Mesothelial cell of epicardium (in vitro differentiated cells): ENCODE measurements at regions not wholly inside any gene's neighbourhood (a gene's known extent, or its start where the extent isn't known, plus 50 kb on each side); places are given as distances from the start of the nearest gene placed in this dataset.

Experiments used
- DNase-seq, 2 experiments: peaks; one replicate each; pipeline ENCODE4 v3.0.0; 2021; ENCODE audit warnings: low spot score in 2 of 2; ENCODE audit not compliant: unreplicated experiment in 2 of 2
- H3K27ac Mint-ChIP-seq: 2 replicates; pipeline ENCODE4 v1.8.0; 2021; ENCODE audit warnings: mixed read lengths
- H3K27me3 Mint-ChIP-seq: 2 replicates; pipeline ENCODE4 v1.8.0; 2021; ENCODE audit warnings: low read depth, mixed read lengths
- H3K36me3 Mint-ChIP-seq: 2 replicates; pipeline ENCODE4 v1.8.0; 2021; ENCODE audit warnings: mixed read lengths
- H3K4me1 Mint-ChIP-seq: 2 replicates; pipeline ENCODE4 v1.8.0; 2021; ENCODE audit warnings: mixed read lengths
- H3K4me3 Mint-ChIP-seq: 2 replicates; pipeline ENCODE4 v1.8.0; 2021; ENCODE audit warnings: mild to moderate bottlenecking, moderate library complexity, mixed read lengths
- H3K9me3 Mint-ChIP-seq: 2 replicates; pipeline ENCODE4 v1.8.0; 2021; ENCODE audit warnings: mixed read lengths
- CTCF ChIP-seq: fragments of 200-600 bp; sonication (generic); IDR thresholded peaks from one replicate; pipeline ENCODE4 v1.5.0; 2021; ENCODE audit warnings: antibody characterized with exemption; ENCODE audit not compliant: unreplicated experiment

- H3K4me3 Mint-ChIP-seq = no peak overlapping the region
- H3K36me3 Mint-ChIP-seq = no peaks in the 10 kb centered on the region
- H3K27ac Mint-ChIP-seq = no peak overlapping the region
- no peaks in the 10 kb centered on the region for H3K4me1 Mint-ChIP-seq
- TF ChIP-seq CTCF = no peak
- no peaks in the 10 kb centered on the region for H3K9me3 Mint-ChIP-seq
- no peak for DNase-seq
- H3K27me3 Mint-ChIP-seq = no peaks in the 10 kb centered on the region
Measured at GRCh38 chr9:75529463-75529862, 361.0 kb upstream of the PCSK5 start.

GRCh38 chr9:75531588-75531987, 358.9 kb upstream of the PCSK5 start:
- Mint-ChIP-seq H3K27me3 (no peaks in the 10 kb centered on the region), H3K27ac (no peak overlapping the region), H3K36me3 (peaks cover 2% of the 10 kb centered on the region), H3K4me1 (no peaks in the 10 kb centered on the region), H3K4me3 (no peak overlapping the region), H3K9me3 (peaks cover 4% of the 10 kb centered on the region)
- TF ChIP-seq CTCF = no peak
- DNase-seq = no peak

- no peak for TF ChIP-seq CTCF
- Mint-ChIP-seq H3K4me1 (no peaks in the 10 kb centered on the region), H3K27me3 (no peaks in the 10 kb centered on the region), H3K27ac (no peak overlapping the region), H3K9me3 (peaks cover 4% of the 10 kb centered on the region), H3K36me3 (peaks cover 2% of the 10 kb centered on the region), H3K4me3 (no peak overlapping the region)
- no peak for DNase-seq
Measured at GRCh38 chr9:75532233-75533050, 358.0 kb upstream of the PCSK5 start.

GRCh38 chr9:75539523-75539922, 350.9 kb upstream of the PCSK5 start:
- Mint-ChIP-seq H3K27ac (no peak overlapping the region), H3K4me1 (peaks cover 35% of the 10 kb centered on the region), H3K4me3 (no peak overlapping the region), H3K9me3 (peaks cover 4% of the 10 kb centered on the region), H3K27me3 (no peaks in the 10 kb centered on the region), H3K36me3 (peaks cover 2% of the 10 kb centered on the region)
- no peak for DNase-seq
- TF ChIP-seq CTCF = no peak

GRCh38 chr9:75540185-75540584, 350.3 kb upstream of the PCSK5 start:
- Mint-ChIP-seq H3K27ac (no peak overlapping the region), H3K9me3 (peaks cover 4% of the 10 kb centered on the region), H3K4me1 (peaks cover 41% of the 10 kb centered on the region), H3K4me3 (no peak overlapping the region), H3K27me3 (no peaks in the 10 kb centered on the region), H3K36me3 (peaks cover 2% of the 10 kb centered on the region)
- TF ChIP-seq CTCF = no peak
- DNase-seq = no peak
